PFSK-1 (cell line): ENCODE measurements at regions not wholly inside any gene's neighbourhood (a gene's known extent, or its start where the extent isn't known, plus 50 kb on each side); places are given as distances from the start of the nearest gene placed in this dataset.

Experiments
- FOXP2 ChIP-seq: optimal IDR thresholded peaks from 2 replicates; pipeline ENCODE3; 2011; ENCODE audit warnings: borderline replicate concordance, control low read depth, inconsistent platforms; ENCODE audit not compliant: insufficient read depth; ENCODE audit errors: extremely low read length, extremely low read depth
- POLR2AphosphoS5 ChIP-seq: IDR thresholded peaks from 2 replicates; pipeline ENCODE4 v1.6.1; 2012; ENCODE audit warnings: low read depth, mild to moderate bottlenecking, control low read depth, low read length, moderate library complexity
- SIN3A ChIP-seq: IDR thresholded peaks from 2 replicates; pipeline ENCODE4 v1.6.1; 2012; ENCODE audit warnings: mild to moderate bottlenecking, low read length, moderate library complexity, borderline replicate concordance; ENCODE audit not compliant: insufficient read depth
- TAF1 ChIP-seq: IDR thresholded peaks from 2 replicates; pipeline ENCODE4 v1.6.1; 2012; ENCODE audit warnings: low read length, control low read depth, borderline replicate concordance; ENCODE audit not compliant: insufficient read depth
- TF ChIP-seq, protein P1 (sequence below), 2 experiments: IDR thresholded peaks; 2 replicates each; pipeline versions ENCODE4 v1.6.1 to v1.8.0; 2011 to 2012; ENCODE audit warnings: low read depth in 2 of 2, low read length in 2 of 2, control low read depth in 1 of 2, inconsistent platforms in 1 of 2, mild to moderate bottlenecking in 1 of 2, moderate library complexity in 1 of 2; ENCODE audit not compliant: insufficient read depth in 1 of 2

DNA sequence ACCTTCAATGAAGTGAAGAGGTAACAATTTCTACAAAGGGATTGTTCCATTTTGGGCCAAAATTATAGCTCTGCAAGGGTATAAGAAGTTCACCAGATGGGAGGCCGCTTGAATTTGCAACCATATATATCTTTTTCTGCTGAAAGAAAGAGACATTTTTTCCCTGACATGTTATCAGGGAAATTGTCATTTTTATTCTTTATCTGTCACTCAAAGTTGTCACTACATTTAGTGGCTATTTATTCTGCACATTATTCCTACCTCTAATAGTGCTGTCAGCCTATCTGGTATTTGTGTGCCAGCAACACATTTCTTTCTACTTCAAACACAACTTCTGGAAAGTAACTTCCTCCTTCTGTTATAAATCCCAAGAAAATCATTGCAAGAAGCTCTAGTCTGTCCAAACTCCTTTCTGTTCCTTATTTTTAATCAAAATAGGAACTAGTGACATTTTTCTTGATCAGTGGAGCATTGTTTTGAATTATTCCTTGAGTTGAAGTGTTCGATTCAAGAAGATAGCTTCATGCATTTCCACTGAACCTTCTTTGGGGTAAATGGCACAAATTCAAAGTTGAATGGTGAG, 137.9 kb upstream of the ATP2B1 start:
- TF ChIP-seq SIN3A (no peak), POLR2AphosphoS5 (no peak)
- TF ChIP-seq, protein P1, sequence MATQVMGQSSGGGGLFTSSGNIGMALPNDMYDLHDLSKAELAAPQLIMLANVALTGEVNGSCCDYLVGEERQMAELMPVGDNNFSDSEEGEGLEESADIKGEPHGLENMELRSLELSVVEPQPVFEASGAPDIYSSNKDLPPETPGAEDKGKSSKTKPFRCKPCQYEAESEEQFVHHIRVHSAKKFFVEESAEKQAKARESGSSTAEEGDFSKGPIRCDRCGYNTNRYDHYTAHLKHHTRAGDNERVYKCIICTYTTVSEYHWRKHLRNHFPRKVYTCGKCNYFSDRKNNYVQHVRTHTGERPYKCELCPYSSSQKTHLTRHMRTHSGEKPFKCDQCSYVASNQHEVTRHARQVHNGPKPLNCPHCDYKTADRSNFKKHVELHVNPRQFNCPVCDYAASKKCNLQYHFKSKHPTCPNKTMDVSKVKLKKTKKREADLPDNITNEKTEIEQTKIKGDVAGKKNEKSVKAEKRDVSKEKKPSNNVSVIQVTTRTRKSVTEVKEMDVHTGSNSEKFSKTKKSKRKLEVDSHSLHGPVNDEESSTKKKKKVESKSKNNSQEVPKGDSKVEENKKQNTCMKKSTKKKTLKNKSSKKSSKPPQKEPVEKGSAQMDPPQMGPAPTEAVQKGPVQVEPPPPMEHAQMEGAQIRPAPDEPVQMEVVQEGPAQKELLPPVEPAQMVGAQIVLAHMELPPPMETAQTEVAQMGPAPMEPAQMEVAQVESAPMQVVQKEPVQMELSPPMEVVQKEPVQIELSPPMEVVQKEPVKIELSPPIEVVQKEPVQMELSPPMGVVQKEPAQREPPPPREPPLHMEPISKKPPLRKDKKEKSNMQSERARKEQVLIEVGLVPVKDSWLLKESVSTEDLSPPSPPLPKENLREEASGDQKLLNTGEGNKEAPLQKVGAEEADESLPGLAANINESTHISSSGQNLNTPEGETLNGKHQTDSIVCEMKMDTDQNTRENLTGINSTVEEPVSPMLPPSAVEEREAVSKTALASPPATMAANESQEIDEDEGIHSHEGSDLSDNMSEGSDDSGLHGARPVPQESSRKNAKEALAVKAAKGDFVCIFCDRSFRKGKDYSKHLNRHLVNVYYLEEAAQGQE (IDR thresholded peaks at IDR 0.05; ENCODE audit: insufficient read depth in 1 of 2, low read depth in 2 of 2, low read length in 2 of 2): no peak

DNA sequence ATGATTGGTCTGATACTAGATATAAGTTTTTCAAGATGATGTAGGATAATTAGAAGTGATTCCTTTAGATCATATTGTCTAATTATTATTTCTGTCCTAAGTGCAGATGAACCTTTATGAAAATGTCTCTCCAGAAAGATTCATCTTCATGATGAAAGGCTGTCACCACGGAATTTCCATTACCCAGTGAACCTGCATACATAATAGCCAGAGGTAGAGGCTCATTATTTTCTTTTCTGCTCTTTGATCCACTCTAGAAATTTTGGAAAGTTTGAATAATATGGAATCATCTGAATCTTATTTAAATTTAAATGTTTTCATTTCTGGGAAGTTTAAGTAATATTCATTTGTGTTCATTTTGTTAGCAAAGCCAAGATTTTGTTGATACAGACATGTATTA, 137.1 kb upstream of the ATP2B1 start:
- TF ChIP-seq FOXP2 (no peak), POLR2AphosphoS5 (no peak), SIN3A (no peak), TAF1 (no peak)
- TF ChIP-seq, protein P1 (IDR thresholded peaks at IDR 0.05; ENCODE audit: insufficient read depth in 1 of 2, low read depth in 2 of 2, low read length in 2 of 2): no peak

DNA sequence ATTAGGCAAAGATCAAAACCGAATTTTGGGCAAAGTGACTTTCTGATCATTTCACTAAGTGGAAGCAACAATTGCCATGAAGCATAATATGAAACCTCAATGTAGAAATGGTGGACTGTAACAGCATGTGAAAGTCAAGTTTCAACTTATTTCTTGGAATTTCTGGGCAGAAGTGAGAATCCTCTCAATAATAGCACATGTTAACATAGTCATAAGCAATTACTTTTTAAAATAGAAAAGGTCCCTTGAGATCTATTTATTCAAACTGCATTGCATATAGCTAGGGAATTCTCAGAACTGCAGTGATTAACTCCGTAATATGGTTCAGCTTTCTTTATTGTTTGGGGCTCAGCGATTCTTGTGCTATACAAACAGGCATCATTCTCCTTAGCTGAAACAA, 136.7 kb upstream of the ATP2B1 start:
- no peak for TF ChIP-seq POLR2AphosphoS5
- no peak for TF ChIP-seq TAF1
- TF ChIP-seq, protein P1 (IDR thresholded peaks at IDR 0.05; ENCODE audit: insufficient read depth in 1 of 2, low read depth in 2 of 2, low read length in 2 of 2): no peak
- TF ChIP-seq SIN3A: no peak
- no peak for TF ChIP-seq FOXP2

DNA sequence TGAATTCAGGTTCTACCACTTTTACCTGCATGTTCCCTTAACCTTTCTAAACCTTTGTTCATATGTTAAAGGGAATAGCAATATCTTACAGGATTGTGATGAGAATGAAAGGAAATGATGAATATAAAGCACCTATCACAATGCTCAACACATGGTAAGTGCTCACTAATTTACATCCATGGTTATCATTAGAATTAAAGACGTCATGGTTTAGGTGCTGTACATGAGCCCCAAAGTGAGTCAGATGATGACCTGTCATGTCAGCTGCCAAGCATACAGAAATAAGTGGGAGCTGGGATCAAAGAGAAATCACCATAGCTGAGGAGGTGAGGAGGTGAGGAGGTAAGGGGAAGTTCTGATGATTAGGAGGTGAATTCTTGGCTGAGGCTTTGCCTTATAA, 135.9 kb upstream of the ATP2B1 start:
- TF ChIP-seq, protein P1 (IDR thresholded peaks at IDR 0.05; ENCODE audit: insufficient read depth in 1 of 2, low read depth in 2 of 2, low read length in 2 of 2): no peak
- TF ChIP-seq TAF1: no peak
- TF ChIP-seq SIN3A: no peak
- no peak for TF ChIP-seq POLR2AphosphoS5
- TF ChIP-seq FOXP2: no peak

DNA sequence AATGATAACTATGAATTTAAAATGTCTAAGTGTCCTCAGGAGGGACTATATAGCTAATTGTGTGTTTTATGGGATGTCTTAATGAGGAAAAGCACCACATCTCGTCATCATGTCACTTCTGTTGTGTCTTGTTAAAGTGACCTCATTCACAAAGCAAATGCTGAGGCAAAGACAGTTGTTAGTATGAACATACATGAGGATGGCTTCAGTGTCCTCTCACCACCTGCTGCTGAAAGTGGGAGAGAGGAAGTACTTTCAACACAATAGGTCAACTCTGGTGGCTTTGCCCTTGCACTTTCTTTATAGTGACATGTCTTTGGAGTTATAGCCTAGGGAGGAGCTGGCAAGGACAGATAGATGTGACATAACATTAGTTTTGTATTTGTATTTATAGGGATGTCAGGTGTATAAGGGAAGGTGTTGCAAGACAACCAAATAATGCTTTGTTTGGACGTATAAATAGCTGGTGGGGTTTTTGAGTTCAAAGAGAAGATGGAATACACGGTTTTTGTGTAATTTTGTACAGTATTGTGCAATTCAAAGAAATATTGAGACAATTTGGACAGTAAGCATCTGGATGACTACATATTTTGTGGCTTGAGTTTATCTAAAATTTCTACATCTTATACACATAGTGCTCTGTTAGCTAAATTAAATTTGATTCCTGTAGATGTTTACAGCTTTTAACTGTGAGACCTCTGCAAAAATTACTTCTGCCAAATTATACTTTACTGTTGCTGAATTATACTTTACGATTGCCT, 131.7 kb upstream of the ATP2B1 start:
- TF ChIP-seq FOXP2 (no peak), POLR2AphosphoS5 (no peak), TAF1 (no peak), SIN3A (no peak)
- TF ChIP-seq, protein P1 (IDR thresholded peaks at IDR 0.05; ENCODE audit: insufficient read depth in 1 of 2, low read depth in 2 of 2, low read length in 2 of 2): no peak
